22Rv1 (cell line): ENCODE measurements at regions not wholly inside any gene's neighbourhood (a gene's known extent, or its start where the extent isn't known, plus 50 kb on each side); places are given as distances from the start of the nearest gene placed in this dataset.

Source experiments
- CTCF ChIP-seq: fragments of 450-650 bp; IDR thresholded peaks from 2 replicates; pipeline ENCODE4 v1.5.1; 2017; ENCODE audit warnings: mild to moderate bottlenecking
- ZFX ChIP-seq: fragments of 450-650 bp; IDR thresholded peaks from 2 replicates; pipeline ENCODE4 v1.6.1; 2017; ENCODE audit warnings: antibody characterized with exemption, borderline replicate concordance

GRCh38 chr11:41532413-41532812, 73.0 kb upstream of the LRRC4C start:
- TF ChIP-seq CTCF (no peak), ZFX (no peak)
